ENCODE measurements at regions not wholly inside any gene's neighbourhood (a gene's known extent, or its start where the extent isn't known, plus 50 kb on each side); places are given as distances from the start of the nearest gene placed in this dataset.

GRCh38 chr5:8473827-8474568 is 605.0 kb downstream of the MTRR start:
- DNase-seq (ENCODE audit: low read depth in 2 of 2) = no peak

- DNase-seq (ENCODE audit: low read depth in 2 of 2) = no peak
Observed at GRCh38 chr5:8474569-8474930, 605.6 kb downstream of the MTRR start.

- no peak for DNase-seq (ENCODE audit: low read depth in 2 of 2)
Observed at GRCh38 chr5:8478326-8478725, 609.4 kb downstream of the MTRR start.

GRCh38 chr5:8481007-8481406 is 612.1 kb downstream of the MTRR start:
- no peak for DNase-seq (ENCODE audit: low read depth in 2 of 2)

GRCh38 chr5:8491254-8491653 is 622.3 kb downstream of the MTRR start:
- no peak for DNase-seq (ENCODE audit: low read depth in 2 of 2)

- DNase-seq (ENCODE audit: low read depth in 2 of 2) = no peak
Observed at GRCh38 chr5:8493176-8493575, 624.2 kb downstream of the MTRR start.

- DNase-seq (ENCODE audit: low read depth in 2 of 2) = no peak
Observed at GRCh38 chr5:8500426-8500825, 631.5 kb downstream of the MTRR start.

GRCh38 chr5:8505196-8505595 is 636.2 kb downstream of the MTRR start:
- DNase-seq (ENCODE audit: low read depth in 2 of 2) = no peak

GRCh38 chr5:8508231-8508630 is 639.3 kb downstream of the MTRR start:
- no peak for DNase-seq (ENCODE audit: low read depth in 2 of 2)

- DNase-seq (ENCODE audit: low read depth in 2 of 2) = no peak
Observed at GRCh38 chr5:8516356-8516755, 647.4 kb downstream of the MTRR start.

GRCh38 chr5:8517456-8517855 is 648.5 kb downstream of the MTRR start:
- DNase-seq (ENCODE audit: low read depth in 2 of 2) = no peak

GRCh38 chr5:8520917-8521316 is 652.0 kb downstream of the MTRR start:
- no peak for DNase-seq (ENCODE audit: low read depth in 2 of 2)

GRCh38 chr5:8521991-8522390 is 653.0 kb downstream of the MTRR start:
- no peak for DNase-seq (ENCODE audit: low read depth in 2 of 2)

GRCh38 chr5:8522646-8523045 is 653.7 kb downstream of the MTRR start:
- DNase-seq (ENCODE audit: low read depth in 2 of 2) = no peak

- DNase-seq (ENCODE audit: low read depth in 2 of 2) = no peak
Observed at GRCh38 chr5:8523501-8523900, 654.6 kb downstream of the MTRR start.

- no peak for DNase-seq (ENCODE audit: low read depth in 2 of 2)
Observed at GRCh38 chr5:8525819-8526218, 656.9 kb downstream of the MTRR start.

GRCh38 chr5:8528106-8528505 is 659.2 kb downstream of the MTRR start:
- no peak for DNase-seq (ENCODE audit: low read depth in 2 of 2)

- no peak for DNase-seq (ENCODE audit: low read depth in 2 of 2)
Observed at GRCh38 chr5:8538821-8539220, 669.9 kb downstream of the MTRR start.

- DNase-seq (ENCODE audit: low read depth in 2 of 2) = no peak
Observed at GRCh38 chr5:8540317-8540716, 671.4 kb downstream of the MTRR start.

GRCh38 chr5:8550921-8551320 is 682.0 kb downstream of the MTRR start:
- no peak for DNase-seq (ENCODE audit: low read depth in 2 of 2)

- no peak for DNase-seq (ENCODE audit: low read depth in 2 of 2)
Observed at GRCh38 chr5:8553364-8553763, 684.4 kb downstream of the MTRR start.

GRCh38 chr5:8557728-8558127 is 688.8 kb downstream of the MTRR start:
- DNase-seq (ENCODE audit: low read depth in 2 of 2) = no peak

GRCh38 chr5:8560776-8561175 is 691.8 kb downstream of the MTRR start:
- DNase-seq (ENCODE audit: low read depth in 2 of 2) = no peak

- DNase-seq (ENCODE audit: low read depth in 2 of 2) = no peak
Observed at GRCh38 chr5:8561224-8561840, 692.4 kb downstream of the MTRR start.
